ENCODE measurements at regions not wholly inside any gene's neighbourhood (a gene's known extent, or its start where the extent isn't known, plus 50 kb on each side); places are given as distances from the start of the nearest gene placed in this dataset.

GRCh38 chr2:212606232-212606631, 67.6 kb upstream of the ERBB4 start:
- WGBS, 2 donors = 87 to 88% methylated on average over 1 of the region's 1 CpG
- intact Hi-C loops (cut with DNase I; ENCODE audit: low total_unique reads) = no loop called here
- Histone ChIP-seq H3K27ac (no peak overlapping the region), H3K4me3 (no peak overlapping the region), H3K27me3 (no peaks in the 10 kb centered on the region), H3K9me3 (no peaks in the 10 kb centered on the region), H3K36me3 (ENCODE audit: low read depth, missing control alignments) (no peaks in the 10 kb centered on the region), H3K4me1 (no peaks in the 10 kb centered on the region)
- TF ChIP-seq CTCF (IDR thresholded peaks at IDR 0.05) (no peak), POLR2A (IDR thresholded peaks at IDR 0.05) (no peak)
- DNase-seq = no peak

DNA sequence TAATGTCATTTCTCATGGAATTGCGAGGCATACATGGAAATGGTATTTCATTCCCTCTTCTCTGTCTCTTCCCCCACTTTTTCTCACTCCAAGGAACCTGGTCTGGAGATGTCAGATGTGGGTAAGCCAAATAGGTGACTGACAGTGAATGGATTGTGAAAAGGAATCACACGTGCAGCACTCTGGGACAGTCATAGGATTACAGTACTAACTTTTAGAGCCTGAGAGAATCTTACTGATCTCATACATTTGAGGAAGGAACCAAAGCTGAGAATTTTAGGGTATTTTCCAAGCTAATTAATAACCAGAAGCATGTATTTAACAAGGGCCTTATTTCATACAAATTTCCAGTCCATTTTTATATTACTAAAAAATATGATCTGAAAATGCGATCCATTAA, 58.1 kb upstream of the ERBB4 start:
- Histone ChIP-seq H3K9me3 (no peaks in the 10 kb centered on the region), H3K27me3 (no peaks in the 10 kb centered on the region), H3K36me3 (ENCODE audit: low read depth, missing control alignments) (no peaks in the 10 kb centered on the region), H3K27ac (no peak overlapping the region), H3K4me1 (no peaks in the 10 kb centered on the region), H3K4me3 (no peak overlapping the region)
- DNase-seq = no peak
- WGBS, 2 donors = 89% methylated on average over 3 of the region's 3 CpGs
- intact Hi-C loops (cut with DNase I; ENCODE audit: low total_unique reads) = no loop called here
- TF ChIP-seq CTCF (IDR thresholded peaks at IDR 0.05) = no peak
- no peak for TF ChIP-seq POLR2A (IDR thresholded peaks at IDR 0.05)

DNA sequence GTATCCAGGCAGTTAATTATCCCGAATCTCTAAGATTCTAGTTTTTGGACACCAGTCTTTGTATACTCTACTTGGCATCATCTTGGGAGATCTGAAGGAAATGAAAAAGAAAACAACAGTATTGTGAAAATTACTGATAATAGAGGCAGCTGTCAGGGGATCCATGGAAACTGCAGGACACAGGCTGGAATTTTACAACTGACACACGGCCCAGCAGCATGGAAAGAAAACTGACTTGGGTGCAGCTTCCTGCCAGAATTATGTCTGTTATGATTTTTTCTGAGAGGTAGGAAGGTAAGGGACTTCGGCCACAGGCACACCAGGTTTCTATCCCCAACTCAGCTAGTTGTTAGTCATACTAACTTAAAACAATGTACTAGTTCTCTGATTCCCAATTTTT, 57.7 kb upstream of the ERBB4 start:
- 64 to 82% methylated on average over 3 of the region's 3 CpGs for WGBS, 2 donors
- DNase-seq = no peak
- H3K27ac ChIP-seq = no peak overlapping the region
- no peaks in the 10 kb centered on the region for H3K9me3 ChIP-seq
- no peak overlapping the region for H3K4me3 ChIP-seq
- no peaks in the 10 kb centered on the region for H3K36me3 ChIP-seq (ENCODE audit: low read depth, missing control alignments)
- H3K27me3 ChIP-seq = no peaks in the 10 kb centered on the region
- H3K4me1 ChIP-seq = no peaks in the 10 kb centered on the region
- intact Hi-C loops (cut with DNase I; ENCODE audit: low total_unique reads) = no loop called here
- no peak for TF ChIP-seq POLR2A (IDR thresholded peaks at IDR 0.05)
- TF ChIP-seq CTCF (IDR thresholded peaks at IDR 0.05) = no peak

- intact Hi-C loops (cut with DNase I; ENCODE audit: low total_unique reads) = no loop called here
- no peak overlapping the region for H3K27ac ChIP-seq
- no peaks in the 10 kb centered on the region for H3K4me1 ChIP-seq
- TF ChIP-seq POLR2A (IDR thresholded peaks at IDR 0.05) = no peak
- no peak for TF ChIP-seq CTCF (IDR thresholded peaks at IDR 0.05)
- H3K27me3 ChIP-seq = no peaks in the 10 kb centered on the region
- H3K36me3 ChIP-seq (ENCODE audit: low read depth, missing control alignments) = no peaks in the 10 kb centered on the region
- no peak overlapping the region for H3K4me3 ChIP-seq
- H3K9me3 ChIP-seq = no peaks in the 10 kb centered on the region
- DNase-seq = no peak
- WGBS, 2 donors = 61 to 65% methylated on average over 3 of the region's 3 CpGs
Observed at GRCh38 chr2:212595036-212595654, 56.5 kb upstream of the ERBB4 start.

DNA sequence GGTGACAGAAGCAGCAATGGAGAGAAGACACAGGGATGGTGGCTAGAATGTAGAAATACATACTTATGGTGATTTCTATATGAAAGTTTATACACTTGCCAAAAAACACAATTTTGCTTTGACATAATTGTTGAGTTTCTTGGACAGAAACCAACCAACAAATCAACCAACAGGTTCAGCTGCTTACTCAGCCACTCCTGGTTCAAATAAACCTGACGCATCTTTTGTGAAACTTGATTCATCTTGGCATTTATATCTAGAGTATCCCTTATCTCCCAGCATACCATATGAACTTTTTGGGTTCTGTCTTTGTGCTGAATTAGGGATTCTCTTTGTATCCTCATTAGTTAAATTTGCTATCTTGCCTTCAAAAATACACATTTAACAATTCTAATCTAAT, 54.1 kb upstream of the ERBB4 start:
- 83 to 95% methylated on average over 1 of the region's 1 CpG for WGBS, 2 donors
- TF ChIP-seq POLR2A (IDR thresholded peaks at IDR 0.05) = no peak
- no peak for TF ChIP-seq CTCF (IDR thresholded peaks at IDR 0.05)
- Histone ChIP-seq H3K9me3 (no peaks in the 10 kb centered on the region), H3K4me3 (no peak overlapping the region), H3K36me3 (ENCODE audit: low read depth, missing control alignments) (no peaks in the 10 kb centered on the region), H3K27me3 (no peaks in the 10 kb centered on the region), H3K4me1 (no peaks in the 10 kb centered on the region), H3K27ac (no peak overlapping the region)
- DNase-seq = no peak
- intact Hi-C loops (cut with DNase I; ENCODE audit: low total_unique reads) = no loop called here
